ENCODE measurements at regions not wholly inside any gene's neighbourhood (a gene's known extent, or its start where the extent isn't known, plus 50 kb on each side); places are given as distances from the start of the nearest gene placed in this dataset.

GRCh38 chr21:27393726-27394125, 426.8 kb upstream of the ADAMTS5 start:
- TF ChIP-seq CTCF (IDR thresholded peaks at IDR 0.05; ENCODE audit: insufficient read depth, missing control alignments): no peak
- DNase-seq (ENCODE audit: insufficient read length, low spot score): no peak
- FAIRE-seq: no peak

- no peak for DNase-seq (ENCODE audit: insufficient read length, low spot score)
- FAIRE-seq: no peak
- TF ChIP-seq CTCF (IDR thresholded peaks at IDR 0.05; ENCODE audit: insufficient read depth, missing control alignments): no peak
Measured at GRCh38 chr21:27391990-27392389, 425.1 kb upstream of the ADAMTS5 start.

GRCh38 chr21:27390384-27390783, 423.5 kb upstream of the ADAMTS5 start:
- TF ChIP-seq CTCF (IDR thresholded peaks at IDR 0.05; ENCODE audit: insufficient read depth, missing control alignments): no peak
- FAIRE-seq: no peak

GRCh38 chr21:27388825-27389224, 421.9 kb upstream of the ADAMTS5 start:
- FAIRE-seq (no peak), DNase-seq (ENCODE audit: insufficient read length, low spot score) (no peak)
- TF ChIP-seq CTCF (IDR thresholded peaks at IDR 0.05; ENCODE audit: insufficient read depth, missing control alignments): no peak

More at GRCh38 chr21:27390384-27390783, 423.5 kb upstream of the ADAMTS5 start:
- DNase-seq (ENCODE audit: insufficient read length, low spot score): no peak

- no peak for FAIRE-seq
- DNase-seq (ENCODE audit: insufficient read length, low spot score): no peak
- no peak for TF ChIP-seq CTCF (IDR thresholded peaks at IDR 0.05; ENCODE audit: insufficient read depth, missing control alignments)
Measured at GRCh38 chr21:27382404-27382803, 415.5 kb upstream of the ADAMTS5 start.

GRCh38 chr21:27380303-27380702, 413.4 kb upstream of the ADAMTS5 start:
- no peak for TF ChIP-seq CTCF (IDR thresholded peaks at IDR 0.05; ENCODE audit: insufficient read depth, missing control alignments)
- no peak for FAIRE-seq

GRCh38 chr21:27379354-27379753, 412.5 kb upstream of the ADAMTS5 start:
- DNase-seq (ENCODE audit: insufficient read length, low spot score) (no peak), FAIRE-seq (no peak)
- TF ChIP-seq CTCF (IDR thresholded peaks at IDR 0.05; ENCODE audit: insufficient read depth, missing control alignments): no peak

More at GRCh38 chr21:27380303-27380702, 413.4 kb upstream of the ADAMTS5 start:
- no peak for DNase-seq (ENCODE audit: insufficient read length, low spot score)

Measured in D721Med (cell line).